Panc1 (cell line): ENCODE measurements at regions not wholly inside any gene's neighbourhood (a gene's known extent, or its start where the extent isn't known, plus 50 kb on each side); places are given as distances from the start of the nearest gene placed in this dataset.

Experiments
- ATAC-seq: fragments of 200-7000 bp; cut with Tn5 transposase; 2 replicates; pipeline ENCODE4 v1.9.1; 2020; ENCODE audit warnings: mild to moderate bottlenecking, moderate library complexity
- BruUV-seq: library from RNA; stranded (reverse); fragments of 400-500 nt; replicated peaks from 2 replicates; lab custom pipeline; 2021; lab: Mats Ljungman, UMichigan
- CTCF ChIA-PET: fragments of 300-600 bp; sonication (Branson Sonifier 250); formaldehyde crosslinking; loops from one replicate; lab custom pipeline; 2022; ENCODE audit warnings: antibody characterized with exemption; lab: Charles Lee
- POLR2A ChIA-PET: fragments of 300-600 bp; sonication (Branson Sonifier 250); formaldehyde crosslinking; loops from one replicate; lab custom pipeline; 2022; ENCODE audit warnings: antibody characterized with exemption; lab: Charles Lee
- DNase-seq: peaks from one replicate; pipeline ENCODE4 v3.0.0-alpha.2; 2010; ENCODE audit warnings: low read depth, low spot score
- H3K27ac ChIP-seq: 2 replicates; pipeline ENCODE4 v1.5.1; 2011; ENCODE audit warnings: mild to moderate bottlenecking, low read length, inconsistent platforms
- H3K27me3 ChIP-seq: fragments of 200-500 bp; sonication (Bioruptor generic); 2 replicates; pipeline ENCODE4 v1.6.0; 2014; ENCODE audit warnings: low read length, inconsistent platforms; ENCODE audit not compliant: control insufficient read depth, insufficient read depth
- H3K36me3 ChIP-seq: fragments of 200-500 bp; sonication (Bioruptor generic); 2 replicates; pipeline ENCODE4 v1.5.1; 2014; ENCODE audit warnings: inconsistent platforms, mild to moderate bottlenecking, low read length, moderate library complexity; ENCODE audit not compliant: control insufficient read depth, insufficient read depth
- H3K4me1 ChIP-seq: 2 replicates; pipeline ENCODE4 v1.5.1; 2011; ENCODE audit warnings: inconsistent platforms, mild to moderate bottlenecking, low read length, moderate library complexity; ENCODE audit not compliant: control insufficient read depth, insufficient read depth
- H3K4me3 ChIP-seq, 2 experiments: 2 replicates each; pipeline ENCODE4 v1.5.1; 2011 to 2012; ENCODE audit warnings: low read depth in 2 of 2, low read length in 2 of 2, mild to moderate bottlenecking in 2 of 2, inconsistent platforms in 1 of 2, moderate library complexity in 1 of 2
- H3K9me3 ChIP-seq: fragments of 200-500 bp; sonication (Bioruptor generic); 2 replicates; pipeline ENCODE4 v1.5.1; 2014; ENCODE audit warnings: low read depth, mild to moderate bottlenecking, inconsistent platforms, low read length, moderate library complexity; ENCODE audit not compliant: control insufficient read depth, insufficient read depth
- POLR2AphosphoS5 ChIP-seq: IDR thresholded peaks from 2 replicates; pipeline ENCODE4 v1.6.1; 2012; ENCODE audit warnings: mild to moderate bottlenecking, low read depth, low read length, moderate library complexity
- SIN3A ChIP-seq: IDR thresholded peaks from 2 replicates; pipeline ENCODE4 v1.6.1; 2012; ENCODE audit warnings: low read depth, mild to moderate bottlenecking, low read length, moderate library complexity, borderline replicate concordance; ENCODE audit not compliant: insufficient read depth
- TCF7L2 ChIP-seq: IDR thresholded peaks from 2 replicates; pipeline ENCODE4 v1.6.1; 2011; ENCODE audit warnings: mild to moderate bottlenecking, low read depth, low read length, inconsistent platforms
- in situ Hi-C: cut with HindIII; loops from 2 replicates; pipeline ENCODE4 v1.10.0; 2016; ENCODE audit warnings: low sequenced_read_pairs, low pct_unique_long_range_greater_than_20kb
- intact Hi-C: fragments of 100-400 bp; cut with micrococcal nuclease; formaldehyde crosslinking; loops from one replicate; pipeline ENCODE4 v1.10.0; 2022; ENCODE audit not compliant: unreplicated experiment
- TF ChIP-seq, protein P1 (sequence below), 2 experiments: IDR thresholded peaks; 2 replicates each; pipeline ENCODE4 v1.6.1; 2011 to 2012; ENCODE audit warnings: low read depth in 2 of 2, control low read depth in 1 of 2, low read length in 1 of 2, mild to moderate bottlenecking in 1 of 2, moderate library complexity in 1 of 2; ENCODE audit not compliant: insufficient read depth in 1 of 2
- TF ChIP-seq, protein P2 (sequence below): fragments of 450-650 bp; IDR thresholded peaks from 2 replicates; pipeline ENCODE4 v1.5.1; 2017; ENCODE audit warnings: mild to moderate bottlenecking

DNA sequence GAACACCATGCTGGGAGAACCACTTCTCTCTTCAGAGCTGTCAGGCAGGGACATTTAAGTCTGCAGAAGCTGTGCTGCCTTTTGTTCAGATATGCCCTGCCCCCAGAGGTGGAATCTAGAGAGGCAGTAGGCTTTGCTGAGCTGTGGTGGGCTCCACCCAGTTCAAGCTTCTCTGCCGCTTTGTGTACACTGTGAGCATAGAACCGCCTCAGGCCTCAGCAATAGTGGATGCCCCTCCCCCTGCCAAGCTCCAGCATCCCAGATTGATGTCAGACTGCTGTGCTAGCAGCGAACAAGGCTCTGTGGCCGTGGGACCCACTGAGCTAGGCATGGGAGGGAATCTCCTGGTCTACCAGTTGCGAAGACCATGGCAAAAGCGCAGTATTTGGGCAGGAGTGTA, 121.6 kb downstream of the NFKBIZ start:
- in situ Hi-C loops (no loop called here), intact Hi-C loops (no loop called here)
- no peaks in the 10 kb centered on the region for H3K36me3 ChIP-seq
- POLR2A ChIA-PET: no interaction called here
- no peak overlapping the region for H3K27ac ChIP-seq
- H3K4me1 ChIP-seq: no peaks in the 10 kb centered on the region
- no peaks in the 10 kb centered on the region for H3K27me3 ChIP-seq
- H3K4me3 ChIP-seq: no peak overlapping the region
- CTCF ChIA-PET: interaction anchor here (0.6 kb wide), 1 partner anchor 400 kb away, joined by 3 read pairs; no protein-coding TSS in a partner anchor
- DNase-seq (no peak), ATAC-seq (no peak)
- no TSS peak for BruUV-seq
- H3K9me3 ChIP-seq: no peaks in the 10 kb centered on the region
- no peak for TF ChIP-seq POLR2AphosphoS5
- TF ChIP-seq, protein P1, sequence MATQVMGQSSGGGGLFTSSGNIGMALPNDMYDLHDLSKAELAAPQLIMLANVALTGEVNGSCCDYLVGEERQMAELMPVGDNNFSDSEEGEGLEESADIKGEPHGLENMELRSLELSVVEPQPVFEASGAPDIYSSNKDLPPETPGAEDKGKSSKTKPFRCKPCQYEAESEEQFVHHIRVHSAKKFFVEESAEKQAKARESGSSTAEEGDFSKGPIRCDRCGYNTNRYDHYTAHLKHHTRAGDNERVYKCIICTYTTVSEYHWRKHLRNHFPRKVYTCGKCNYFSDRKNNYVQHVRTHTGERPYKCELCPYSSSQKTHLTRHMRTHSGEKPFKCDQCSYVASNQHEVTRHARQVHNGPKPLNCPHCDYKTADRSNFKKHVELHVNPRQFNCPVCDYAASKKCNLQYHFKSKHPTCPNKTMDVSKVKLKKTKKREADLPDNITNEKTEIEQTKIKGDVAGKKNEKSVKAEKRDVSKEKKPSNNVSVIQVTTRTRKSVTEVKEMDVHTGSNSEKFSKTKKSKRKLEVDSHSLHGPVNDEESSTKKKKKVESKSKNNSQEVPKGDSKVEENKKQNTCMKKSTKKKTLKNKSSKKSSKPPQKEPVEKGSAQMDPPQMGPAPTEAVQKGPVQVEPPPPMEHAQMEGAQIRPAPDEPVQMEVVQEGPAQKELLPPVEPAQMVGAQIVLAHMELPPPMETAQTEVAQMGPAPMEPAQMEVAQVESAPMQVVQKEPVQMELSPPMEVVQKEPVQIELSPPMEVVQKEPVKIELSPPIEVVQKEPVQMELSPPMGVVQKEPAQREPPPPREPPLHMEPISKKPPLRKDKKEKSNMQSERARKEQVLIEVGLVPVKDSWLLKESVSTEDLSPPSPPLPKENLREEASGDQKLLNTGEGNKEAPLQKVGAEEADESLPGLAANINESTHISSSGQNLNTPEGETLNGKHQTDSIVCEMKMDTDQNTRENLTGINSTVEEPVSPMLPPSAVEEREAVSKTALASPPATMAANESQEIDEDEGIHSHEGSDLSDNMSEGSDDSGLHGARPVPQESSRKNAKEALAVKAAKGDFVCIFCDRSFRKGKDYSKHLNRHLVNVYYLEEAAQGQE (IDR thresholded peaks at IDR 0.05; ENCODE audit: insufficient read depth in 1 of 2, low read depth in 2 of 2, low read length in 1 of 2): no peak
- TF ChIP-seq SIN3A: no peak
- TF ChIP-seq TCF7L2: no peak
- TF ChIP-seq, protein P2, sequence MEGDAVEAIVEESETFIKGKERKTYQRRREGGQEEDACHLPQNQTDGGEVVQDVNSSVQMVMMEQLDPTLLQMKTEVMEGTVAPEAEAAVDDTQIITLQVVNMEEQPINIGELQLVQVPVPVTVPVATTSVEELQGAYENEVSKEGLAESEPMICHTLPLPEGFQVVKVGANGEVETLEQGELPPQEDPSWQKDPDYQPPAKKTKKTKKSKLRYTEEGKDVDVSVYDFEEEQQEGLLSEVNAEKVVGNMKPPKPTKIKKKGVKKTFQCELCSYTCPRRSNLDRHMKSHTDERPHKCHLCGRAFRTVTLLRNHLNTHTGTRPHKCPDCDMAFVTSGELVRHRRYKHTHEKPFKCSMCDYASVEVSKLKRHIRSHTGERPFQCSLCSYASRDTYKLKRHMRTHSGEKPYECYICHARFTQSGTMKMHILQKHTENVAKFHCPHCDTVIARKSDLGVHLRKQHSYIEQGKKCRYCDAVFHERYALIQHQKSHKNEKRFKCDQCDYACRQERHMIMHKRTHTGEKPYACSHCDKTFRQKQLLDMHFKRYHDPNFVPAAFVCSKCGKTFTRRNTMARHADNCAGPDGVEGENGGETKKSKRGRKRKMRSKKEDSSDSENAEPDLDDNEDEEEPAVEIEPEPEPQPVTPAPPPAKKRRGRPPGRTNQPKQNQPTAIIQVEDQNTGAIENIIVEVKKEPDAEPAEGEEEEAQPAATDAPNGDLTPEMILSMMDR: no peak

DNA sequence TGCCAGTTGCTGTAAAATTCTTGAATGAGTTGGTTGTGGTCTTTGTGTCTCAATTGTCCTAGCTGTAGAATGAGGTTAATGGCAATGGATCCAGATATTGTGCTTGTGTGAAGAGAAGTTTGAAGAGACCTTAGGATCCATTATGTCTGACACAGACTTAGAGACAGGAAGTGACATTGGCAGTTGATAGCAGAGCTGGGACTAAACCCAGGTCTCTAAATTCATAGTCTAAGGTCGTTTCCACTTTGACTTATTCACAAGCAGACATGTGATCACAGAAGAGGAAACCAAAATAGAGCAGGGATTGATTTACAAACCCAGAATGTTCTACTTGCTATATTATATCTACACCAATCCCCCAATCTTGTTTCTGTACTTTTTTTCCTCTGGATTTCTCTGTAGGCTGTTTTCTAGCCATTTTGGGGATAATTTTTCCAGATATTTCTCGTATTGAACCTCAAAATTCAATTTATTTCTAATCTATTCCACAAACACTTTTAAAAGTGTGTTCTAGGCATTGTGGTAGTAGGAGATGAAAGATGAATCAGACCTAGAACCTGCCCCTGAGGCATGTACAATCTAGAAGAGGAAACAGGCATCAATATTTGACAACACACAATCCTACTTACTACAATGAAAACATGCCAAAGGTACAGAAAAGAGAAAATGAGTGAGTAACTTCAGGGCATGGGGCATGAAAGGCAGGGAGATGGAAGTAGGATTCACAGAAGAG, 123.3 kb downstream of the NFKBIZ start:
- intact Hi-C loops (no loop called here), in situ Hi-C loops (no loop called here)
- no TSS peak for BruUV-seq
- POLR2A ChIA-PET: no interaction called here
- ATAC-seq (no peak), DNase-seq (no peak)
- TF ChIP-seq SIN3A (no peak), TCF7L2 (no peak), POLR2AphosphoS5 (no peak)
- TF ChIP-seq, protein P1 (IDR thresholded peaks at IDR 0.05; ENCODE audit: insufficient read depth in 1 of 2, low read depth in 2 of 2, low read length in 1 of 2): no peak
- TF ChIP-seq, protein P2: no peak
- no peaks in the 10 kb centered on the region for H3K27me3 ChIP-seq
- no peaks in the 10 kb centered on the region for H3K36me3 ChIP-seq
- no peak overlapping the region for H3K27ac ChIP-seq
- H3K9me3 ChIP-seq: no peaks in the 10 kb centered on the region
- CTCF ChIA-PET: no interaction called here
- no peak overlapping the region for H3K4me3 ChIP-seq
- no peaks in the 10 kb centered on the region for H3K4me1 ChIP-seq
